GM23338 (cell line): ENCODE measurements at regions not wholly inside any gene's neighbourhood (a gene's known extent, or its start where the extent isn't known, plus 50 kb on each side); places are given as distances from the start of the nearest gene placed in this dataset.

Experiments used
- CREB1 ChIP-seq: fragments of 250-450 bp; sonication (Bioruptor Pico); IDR thresholded peaks from 2 replicates; pipeline ENCODE4 v1.5.0; 2020; ENCODE audit warnings: low read depth, mild to moderate bottlenecking, moderate library complexity
- EZH2 ChIP-seq: fragments of 200-600 bp; sonication (generic); IDR thresholded peaks from one replicate; pipeline ENCODE4 v1.8.0; 2017; ENCODE audit warnings: antibody characterized with exemption, mild to moderate bottlenecking, low read depth; ENCODE audit not compliant: unreplicated experiment
- EZH2phosphoT487 ChIP-seq: fragments of 200-600 bp; sonication (generic); IDR thresholded peaks from one replicate; pipeline ENCODE4 v1.8.1; 2018; ENCODE audit warnings: antibody characterized with exemption; ENCODE audit not compliant: unreplicated experiment
- POLR2AphosphoS5 ChIP-seq: IDR thresholded peaks from 2 replicates; pipeline ENCODE4 v1.6.1; 2016; ENCODE audit warnings: antibody characterized with exemption, low read depth
- ZNF114 ChIP-seq: fragments of 250-450 bp; sonication (Bioruptor Pico); IDR thresholded peaks from 2 replicates; pipeline ENCODE4 v1.5.0; 2020; ENCODE audit warnings: mild to moderate bottlenecking, moderate library complexity
- ZNF331 ChIP-seq: fragments of 250-450 bp; sonication (Bioruptor Pico); IDR thresholded peaks from 2 replicates; pipeline ENCODE4 v1.5.0; 2020; ENCODE audit warnings: low read depth, mild to moderate bottlenecking, moderate library complexity
- TF ChIP-seq, protein P1 (sequence below), 2 experiments: fragments of 200-600 bp in 1 of 2; sonication (generic) in 1 of 2; conservative IDR thresholded peaks; 2 replicates each; pipeline versions ENCODE4 v1.5.1 to v1.6.1; 2016 to 2017; ENCODE audit warnings: antibody characterized with exemption in 2 of 2, low read depth in 2 of 2, mild to moderate bottlenecking in 2 of 2, moderate library complexity in 1 of 2
- TF ChIP-seq, protein P2 (sequence below): IDR thresholded peaks from one replicate; pipeline ENCODE4 v1.6.1; 2018; ENCODE audit warnings: antibody characterized with exemption; ENCODE audit not compliant: unreplicated experiment

DNA sequence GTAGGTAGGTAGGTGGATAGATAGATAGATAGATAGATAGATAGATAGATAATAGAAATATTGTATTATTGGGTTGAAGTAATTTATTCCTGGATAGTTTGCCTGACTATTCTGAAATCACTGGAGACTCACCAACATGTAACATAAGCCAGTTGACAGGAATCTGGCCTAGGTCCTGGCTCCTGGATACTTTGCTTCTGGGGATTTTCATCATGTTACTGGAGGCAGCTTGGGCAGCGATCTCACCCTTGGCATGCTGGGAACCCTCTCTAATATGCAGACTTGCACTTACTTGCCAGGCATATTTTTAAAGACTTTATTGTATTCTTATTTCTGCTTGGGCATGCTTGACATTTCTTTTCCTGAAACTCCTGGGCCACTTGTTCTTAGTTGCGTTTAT is 709.1 kb upstream of the FZD8 start:
- TF ChIP-seq, protein P1, sequence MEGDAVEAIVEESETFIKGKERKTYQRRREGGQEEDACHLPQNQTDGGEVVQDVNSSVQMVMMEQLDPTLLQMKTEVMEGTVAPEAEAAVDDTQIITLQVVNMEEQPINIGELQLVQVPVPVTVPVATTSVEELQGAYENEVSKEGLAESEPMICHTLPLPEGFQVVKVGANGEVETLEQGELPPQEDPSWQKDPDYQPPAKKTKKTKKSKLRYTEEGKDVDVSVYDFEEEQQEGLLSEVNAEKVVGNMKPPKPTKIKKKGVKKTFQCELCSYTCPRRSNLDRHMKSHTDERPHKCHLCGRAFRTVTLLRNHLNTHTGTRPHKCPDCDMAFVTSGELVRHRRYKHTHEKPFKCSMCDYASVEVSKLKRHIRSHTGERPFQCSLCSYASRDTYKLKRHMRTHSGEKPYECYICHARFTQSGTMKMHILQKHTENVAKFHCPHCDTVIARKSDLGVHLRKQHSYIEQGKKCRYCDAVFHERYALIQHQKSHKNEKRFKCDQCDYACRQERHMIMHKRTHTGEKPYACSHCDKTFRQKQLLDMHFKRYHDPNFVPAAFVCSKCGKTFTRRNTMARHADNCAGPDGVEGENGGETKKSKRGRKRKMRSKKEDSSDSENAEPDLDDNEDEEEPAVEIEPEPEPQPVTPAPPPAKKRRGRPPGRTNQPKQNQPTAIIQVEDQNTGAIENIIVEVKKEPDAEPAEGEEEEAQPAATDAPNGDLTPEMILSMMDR (conservative IDR thresholded peaks at IDR 0.05; ENCODE audit: low read depth in 2 of 2), result no peak
- TF ChIP-seq POLR2AphosphoS5 (no peak), ZNF331 (CRISPR knock-in tag) (no peak), CREB1 (CRISPR knock-in tag) (no peak), EZH2phosphoT487 (no peak), EZH2 (no peak), ZNF114 (CRISPR knock-in tag) (no peak)
- TF ChIP-seq, protein P2, sequence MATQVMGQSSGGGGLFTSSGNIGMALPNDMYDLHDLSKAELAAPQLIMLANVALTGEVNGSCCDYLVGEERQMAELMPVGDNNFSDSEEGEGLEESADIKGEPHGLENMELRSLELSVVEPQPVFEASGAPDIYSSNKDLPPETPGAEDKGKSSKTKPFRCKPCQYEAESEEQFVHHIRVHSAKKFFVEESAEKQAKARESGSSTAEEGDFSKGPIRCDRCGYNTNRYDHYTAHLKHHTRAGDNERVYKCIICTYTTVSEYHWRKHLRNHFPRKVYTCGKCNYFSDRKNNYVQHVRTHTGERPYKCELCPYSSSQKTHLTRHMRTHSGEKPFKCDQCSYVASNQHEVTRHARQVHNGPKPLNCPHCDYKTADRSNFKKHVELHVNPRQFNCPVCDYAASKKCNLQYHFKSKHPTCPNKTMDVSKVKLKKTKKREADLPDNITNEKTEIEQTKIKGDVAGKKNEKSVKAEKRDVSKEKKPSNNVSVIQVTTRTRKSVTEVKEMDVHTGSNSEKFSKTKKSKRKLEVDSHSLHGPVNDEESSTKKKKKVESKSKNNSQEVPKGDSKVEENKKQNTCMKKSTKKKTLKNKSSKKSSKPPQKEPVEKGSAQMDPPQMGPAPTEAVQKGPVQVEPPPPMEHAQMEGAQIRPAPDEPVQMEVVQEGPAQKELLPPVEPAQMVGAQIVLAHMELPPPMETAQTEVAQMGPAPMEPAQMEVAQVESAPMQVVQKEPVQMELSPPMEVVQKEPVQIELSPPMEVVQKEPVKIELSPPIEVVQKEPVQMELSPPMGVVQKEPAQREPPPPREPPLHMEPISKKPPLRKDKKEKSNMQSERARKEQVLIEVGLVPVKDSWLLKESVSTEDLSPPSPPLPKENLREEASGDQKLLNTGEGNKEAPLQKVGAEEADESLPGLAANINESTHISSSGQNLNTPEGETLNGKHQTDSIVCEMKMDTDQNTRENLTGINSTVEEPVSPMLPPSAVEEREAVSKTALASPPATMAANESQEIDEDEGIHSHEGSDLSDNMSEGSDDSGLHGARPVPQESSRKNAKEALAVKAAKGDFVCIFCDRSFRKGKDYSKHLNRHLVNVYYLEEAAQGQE, result no peak
